Stomach (tissue), 8 donors: ENCODE measurements at regions not wholly inside any gene's neighbourhood (a gene's known extent, or its start where the extent isn't known, plus 50 kb on each side); places are given as distances from the start of the nearest gene placed in this dataset.

Experiments used
- DNase-seq, 2 donors: peaks; one replicate each; pipeline versions ENCODE4 v3.0.0 to v3.0.0-alpha.2; 2013 to 2019
- H3K27ac ChIP-seq, 5 donors: fragments of 200-600 bp in 4 of 5; sonication (generic) in 4 of 5; one replicate each; pipeline ENCODE4 v1.5.1; 2013 to 2019; ENCODE audit warnings: mild to moderate bottlenecking in 1 of 5, moderate library complexity in 1 of 5
- H3K27me3 ChIP-seq, 3 donors: fragments of 200-600 bp; sonication (generic); one replicate each; pipeline ENCODE4 v1.5.1; 2017 to 2019; ENCODE audit warnings: mixed run types in 1 of 3
- H3K36me3 ChIP-seq, 4 donors: fragments of 200-600 bp; sonication (generic); 1 replicate in 3 of 4; 2 replicates in 1 of 4; pipeline ENCODE4 v1.5.1; 2016 to 2019
- H3K4me1 ChIP-seq, 4 donors: fragments of 200-600 bp; sonication (generic); one replicate each; pipeline ENCODE4 v1.5.1; 2016 to 2019
- H3K4me3 ChIP-seq, 4 donors: fragments of 200-600 bp; sonication (generic) in 3 of 4; one replicate each; pipeline ENCODE4 v1.5.1; 2016 to 2019; ENCODE audit warnings: mild to moderate bottlenecking in 1 of 4
- H3K9me3 ChIP-seq, 4 donors: fragments of 200-600 bp; sonication (generic); one replicate each; pipeline ENCODE4 v1.5.1; 2016 to 2019
- EP300 ChIP-seq: sonication (generic); formaldehyde crosslinking; IDR thresholded peaks from one replicate; pipeline ENCODE4 v1.6.1; 2017; ENCODE audit warnings: antibody characterized with exemption
- POLR2A ChIP-seq, 4 donors: fragments of 450-650 bp; IDR thresholded peaks; one replicate each; pipeline ENCODE4 v1.6.1; 2016; ENCODE audit warnings: antibody characterized with exemption in 4 of 4, control low read depth in 2 of 4, mild to moderate bottlenecking in 1 of 4, moderate library complexity in 1 of 4
- POLR2AphosphoS5 ChIP-seq, 3 donors: sonication (generic); formaldehyde crosslinking; IDR thresholded peaks; one replicate each; pipeline ENCODE4 v1.6.1; 2016; ENCODE audit warnings: antibody characterized with exemption in 3 of 3
- WGBS, 5 donors: extraction: QIAGEN DNeasy Blood & Tissue Kit in 3 of 5; methylation state at CpG; one replicate each; pipeline versions ENCODE4 v1.1.5 to v1.1.7; 2013 to 2018; 5-methylcytosine and 5-hydroxymethylcytosine counted together
- intact Hi-C: fragments of 100-400 bp; cut with DNase I; formaldehyde crosslinking; loops from one replicate; pipeline ENCODE4 v1.15.1; 2023; ENCODE audit warnings: low total_unique reads
- TF ChIP-seq, protein P1 (sequence below), 7 experiments: fragments of 450-650 bp in 4 of 7; fragments of 200-600 bp in 3 of 7; sonication (generic) in 3 of 7; IDR thresholded peaks; one replicate each; pipeline ENCODE4 v1.5.1; 2016 to 2019; ENCODE audit warnings: antibody characterized with exemption in 7 of 7, control low read depth in 2 of 7, mild to moderate bottlenecking in 1 of 7
- donor health status: healthy with polysubstance abuse.
- donor health status: Bipolar disorder and iron deficiency.
- donor health status: healthy.

DNA sequence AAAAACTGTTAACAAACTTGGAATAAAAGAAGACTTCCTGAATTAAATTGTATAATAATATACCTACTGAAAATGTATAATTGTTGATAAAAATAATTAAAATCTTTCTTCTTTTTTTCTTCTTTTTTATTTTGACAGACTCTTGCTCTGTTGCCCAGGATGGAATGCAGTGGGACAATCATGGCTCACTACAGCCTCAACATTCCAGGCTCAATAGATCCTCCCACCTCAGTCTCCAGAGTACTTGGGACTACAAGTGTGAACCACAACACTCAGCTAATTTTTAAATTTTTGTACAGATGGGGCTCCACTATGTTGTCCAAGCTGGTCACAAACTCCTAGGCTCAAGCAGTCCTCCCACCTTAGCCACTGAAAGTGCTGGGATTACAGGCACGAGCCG is 1063.8 kb upstream of the CNTN5 start:
- Histone ChIP-seq H3K27ac (no peak overlapping the region), H3K4me1 (no peaks in the 10 kb centered on the region), H3K9me3 (no peaks in the 10 kb centered on the region), H3K4me3 (no peak overlapping the region), H3K27me3 (no peaks in the 10 kb centered on the region), H3K36me3 (no peaks in the 10 kb centered on the region)
- DNase-seq = no peak
- intact Hi-C loops = no loop called here
- 36 to 98% (median 54%) methylated on average over 2 of the region's 2 CpGs for WGBS, 5 donors
- TF ChIP-seq EP300 = no peak
- TF ChIP-seq, protein P1, sequence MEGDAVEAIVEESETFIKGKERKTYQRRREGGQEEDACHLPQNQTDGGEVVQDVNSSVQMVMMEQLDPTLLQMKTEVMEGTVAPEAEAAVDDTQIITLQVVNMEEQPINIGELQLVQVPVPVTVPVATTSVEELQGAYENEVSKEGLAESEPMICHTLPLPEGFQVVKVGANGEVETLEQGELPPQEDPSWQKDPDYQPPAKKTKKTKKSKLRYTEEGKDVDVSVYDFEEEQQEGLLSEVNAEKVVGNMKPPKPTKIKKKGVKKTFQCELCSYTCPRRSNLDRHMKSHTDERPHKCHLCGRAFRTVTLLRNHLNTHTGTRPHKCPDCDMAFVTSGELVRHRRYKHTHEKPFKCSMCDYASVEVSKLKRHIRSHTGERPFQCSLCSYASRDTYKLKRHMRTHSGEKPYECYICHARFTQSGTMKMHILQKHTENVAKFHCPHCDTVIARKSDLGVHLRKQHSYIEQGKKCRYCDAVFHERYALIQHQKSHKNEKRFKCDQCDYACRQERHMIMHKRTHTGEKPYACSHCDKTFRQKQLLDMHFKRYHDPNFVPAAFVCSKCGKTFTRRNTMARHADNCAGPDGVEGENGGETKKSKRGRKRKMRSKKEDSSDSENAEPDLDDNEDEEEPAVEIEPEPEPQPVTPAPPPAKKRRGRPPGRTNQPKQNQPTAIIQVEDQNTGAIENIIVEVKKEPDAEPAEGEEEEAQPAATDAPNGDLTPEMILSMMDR (IDR thresholded peaks at IDR 0.05) = no peak

DNA sequence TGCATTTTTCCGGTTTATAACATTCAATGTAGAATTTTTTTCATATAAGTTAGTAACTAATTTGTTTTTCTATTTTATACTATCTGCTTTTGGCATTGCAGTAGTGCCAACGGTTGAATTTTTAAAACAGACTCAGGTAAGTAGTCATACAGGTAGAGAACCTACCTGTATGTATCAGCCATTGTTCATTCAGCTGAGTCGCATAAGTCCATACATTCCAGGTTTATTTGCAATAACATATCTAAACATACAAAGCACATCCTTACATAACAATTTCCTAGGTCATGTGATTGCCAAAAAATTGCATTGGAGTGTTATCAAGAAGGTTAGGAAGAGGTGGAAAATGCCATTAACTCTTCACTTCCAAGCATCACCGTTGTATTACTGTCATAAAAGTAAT is 1059.3 kb upstream of the CNTN5 start:
- no peak for DNase-seq
- Histone ChIP-seq H3K4me3 (no peak overlapping the region), H3K36me3 (no peaks in the 10 kb centered on the region), H3K9me3 (no peaks in the 10 kb centered on the region), H3K27ac (no peak overlapping the region), H3K27me3 (no peaks in the 10 kb centered on the region), H3K4me1 (no peaks in the 10 kb centered on the region)
- 80 to 88% (median 87%) methylated on average over 4 of the region's 4 CpGs for WGBS, 5 donors
- no peak for TF ChIP-seq EP300
- intact Hi-C loops = no loop called here

DNA sequence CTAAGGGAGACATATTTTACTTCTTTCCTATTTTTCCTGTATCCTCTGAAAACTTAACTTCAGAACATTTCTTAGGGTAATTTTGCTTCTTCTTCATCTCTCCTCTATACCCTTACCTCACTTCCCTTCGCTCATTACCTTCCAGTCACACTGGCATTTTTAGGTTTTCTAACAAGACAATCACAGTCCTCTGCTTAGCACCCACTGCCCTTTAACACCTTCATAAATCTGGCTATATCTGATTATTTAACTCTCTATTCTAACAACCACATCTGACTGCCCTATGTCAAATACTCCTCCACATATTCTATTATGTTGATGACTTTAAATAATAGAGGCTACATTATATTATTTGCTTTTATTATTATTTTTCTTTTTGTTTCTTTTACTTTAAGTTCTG is 1058.0 kb upstream of the CNTN5 start:
- Histone ChIP-seq H3K27me3 (no peaks in the 10 kb centered on the region), H3K9me3 (no peaks in the 10 kb centered on the region), H3K4me3 (no peak overlapping the region), H3K27ac (no peak overlapping the region), H3K36me3 (no peaks in the 10 kb centered on the region), H3K4me1 (no peaks in the 10 kb centered on the region)
- intact Hi-C loops = no loop called here
- TF ChIP-seq, protein P1 (IDR thresholded peaks at IDR 0.05) = no peak
- TF ChIP-seq POLR2A (IDR thresholded peaks at IDR 0.05) (no peak), EP300 (no peak), POLR2AphosphoS5 (IDR thresholded peaks at IDR 0.05) (no peak)
- WGBS, 5 donors = 0 to 81% (median 30%) methylated on average over 1 of the region's 1 CpG
- no peak for DNase-seq

DNA sequence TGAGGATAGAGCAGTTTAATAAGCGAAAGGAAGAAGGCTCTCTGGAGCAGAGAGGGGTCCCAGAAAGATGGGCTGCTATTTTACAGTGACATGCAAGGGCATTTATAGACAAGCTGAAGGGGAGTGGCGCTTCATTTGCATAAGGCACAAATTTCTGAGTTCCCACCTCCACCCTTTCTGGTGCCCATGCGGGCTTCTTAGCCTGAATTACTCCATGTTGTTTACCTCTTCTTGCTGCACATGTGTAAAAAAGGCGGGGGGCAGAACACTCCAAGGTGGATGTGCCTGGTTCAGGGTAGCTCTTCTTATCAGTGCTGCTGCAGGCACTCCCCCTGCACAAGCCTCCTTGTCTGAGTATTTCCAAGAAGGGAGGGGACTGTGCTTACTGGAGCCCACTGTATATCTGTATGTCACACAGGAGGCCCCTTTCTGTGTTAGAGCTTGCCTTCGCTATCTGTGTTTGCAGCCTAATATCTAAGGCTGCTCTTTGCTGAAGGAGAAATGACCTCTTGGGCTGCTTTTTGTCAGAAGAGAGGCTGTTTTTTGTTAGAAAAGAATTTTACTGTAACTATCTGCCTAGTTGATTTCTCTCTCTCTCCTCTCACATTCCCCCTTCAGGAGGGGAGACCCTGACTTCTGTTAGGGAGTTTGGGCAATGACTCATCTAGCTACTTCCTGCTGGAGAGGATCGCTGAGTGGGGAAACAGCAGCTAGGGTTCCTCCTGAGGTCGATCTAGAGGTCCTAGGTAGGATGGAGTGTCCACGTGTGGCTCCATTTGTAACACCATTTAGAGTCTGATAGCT is 1057.0 kb upstream of the CNTN5 start:
- H3K4me1 ChIP-seq = no peaks in the 10 kb centered on the region
- H3K9me3 ChIP-seq = no peaks in the 10 kb centered on the region
- 44 to 70% (median 56%) methylated on average over 8 of the region's 8 CpGs for WGBS, 5 donors
- H3K27ac ChIP-seq = no peak overlapping the region
- TF ChIP-seq POLR2AphosphoS5 (IDR thresholded peaks at IDR 0.05) = no peak
- no peaks in the 10 kb centered on the region for H3K27me3 ChIP-seq
- H3K36me3 ChIP-seq = no peaks in the 10 kb centered on the region
- intact Hi-C loops = no loop called here
- no peak overlapping the region for H3K4me3 ChIP-seq
- peak in 1 of 2 donors; percentile 16 for DNase-seq

DNA sequence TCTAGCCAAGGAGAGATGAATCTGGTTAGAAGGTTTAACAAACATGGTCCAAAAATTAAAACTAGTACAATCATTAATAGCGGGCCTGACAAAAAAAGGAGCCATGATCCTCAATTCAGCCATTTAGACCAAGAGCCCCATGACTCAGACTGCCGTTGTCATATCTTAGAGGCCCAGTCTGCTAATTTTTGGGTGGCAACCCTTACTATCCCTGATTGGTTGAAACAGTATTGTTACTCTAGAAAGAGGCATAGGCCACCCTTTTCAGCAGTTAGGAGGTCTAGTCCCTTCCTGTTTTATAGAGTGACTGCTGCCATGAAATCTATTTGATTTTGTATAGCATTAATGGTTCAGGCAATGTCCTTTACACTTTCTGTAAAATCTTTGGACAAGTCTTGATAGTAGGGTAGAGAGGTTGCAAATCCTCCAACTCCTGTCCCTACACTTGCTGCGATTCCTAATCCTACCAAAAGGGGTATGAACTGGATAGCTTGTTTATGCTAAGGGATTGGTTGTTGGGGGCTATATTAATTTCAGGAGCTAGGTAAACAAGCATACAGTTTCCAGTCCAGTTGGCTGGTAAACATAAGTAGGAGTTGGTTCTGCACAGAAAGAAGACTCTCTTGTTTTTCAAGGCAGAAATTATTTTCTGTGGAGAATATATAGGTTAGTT is 1056.3 kb upstream of the CNTN5 start:
- Histone ChIP-seq H3K36me3 (no peaks in the 10 kb centered on the region), H3K27ac (no peak overlapping the region), H3K4me1 (no peaks in the 10 kb centered on the region), H3K27me3 (no peaks in the 10 kb centered on the region), H3K4me3 (no peak overlapping the region), H3K9me3 (no peaks in the 10 kb centered on the region)
- no peak for DNase-seq
- TF ChIP-seq POLR2AphosphoS5 (IDR thresholded peaks at IDR 0.05) (no peak), EP300 (no peak), POLR2A (IDR thresholded peaks at IDR 0.05) (no peak)
- TF ChIP-seq, protein P1 (IDR thresholded peaks at IDR 0.05) = no peak
- WGBS, 5 donors = 83 to 92% (median 86%) methylated on average over 3 of the region's 3 CpGs
- intact Hi-C loops = no loop called here
